ENCODE measurements at regions not wholly inside any gene's neighbourhood (a gene's known extent, or its start where the extent isn't known, plus 50 kb on each side); places are given as distances from the start of the nearest gene placed in this dataset.
A peak's percentile ranks its signal among the peaks of the same experiment; 100 is the strongest.

DNA sequence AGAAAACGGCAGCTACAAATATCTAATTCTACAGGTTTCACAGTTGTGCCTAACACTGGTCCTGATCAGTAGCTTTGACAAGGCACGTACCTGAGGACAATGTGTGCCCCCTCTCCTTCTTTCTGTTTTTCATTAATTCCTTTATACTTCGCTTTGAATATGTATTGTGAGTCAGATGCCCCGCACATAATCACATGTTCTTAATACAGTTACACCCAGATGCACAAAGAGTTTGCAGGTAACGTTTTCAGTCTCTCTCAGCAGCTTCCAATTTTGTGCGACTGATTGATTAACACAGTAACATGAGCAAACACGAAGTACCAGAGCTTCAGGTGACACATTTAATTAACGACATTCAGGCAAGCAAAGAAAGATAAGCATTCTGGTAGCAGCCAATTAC, 209.8 kb upstream of the ZPLD1 start:
- no peak for DNase-seq (ENCODE audit: low read depth, low spot score)

DNA sequence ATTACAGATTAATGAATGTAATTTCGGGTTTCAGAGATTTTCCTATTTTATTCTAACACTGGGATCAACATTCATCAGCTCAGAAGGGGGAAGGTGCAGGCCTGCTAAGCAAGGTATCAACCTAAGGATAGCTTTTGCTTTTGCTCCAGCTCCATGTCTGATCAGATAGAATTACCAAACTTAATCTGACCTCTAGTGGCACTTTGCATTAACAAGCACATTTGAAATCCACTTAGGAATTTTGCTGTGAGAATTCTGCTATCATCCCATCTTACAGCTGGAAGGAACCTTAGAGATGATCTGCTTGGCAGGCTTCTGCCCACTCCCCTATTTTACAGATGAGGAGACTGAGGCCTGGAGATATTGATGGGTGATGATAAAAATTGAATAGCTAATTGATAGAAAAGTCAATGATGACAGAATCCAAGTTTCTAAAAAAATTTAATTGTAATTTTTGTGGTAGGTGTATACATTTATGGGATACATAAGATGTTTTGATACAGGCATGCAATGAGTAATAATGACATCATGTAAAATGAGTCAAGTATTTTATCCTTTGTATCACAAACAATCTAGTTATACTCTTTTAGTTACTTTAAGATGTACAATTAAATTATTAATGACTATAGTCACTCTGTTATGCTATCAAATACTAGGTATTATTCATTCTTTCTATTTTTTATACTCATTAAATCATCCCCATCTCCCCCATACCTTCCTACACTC, 209.2 kb upstream of the ZPLD1 start:
- DNase-seq (ENCODE audit: low read depth, low spot score), result peak; percentile 81

DNA sequence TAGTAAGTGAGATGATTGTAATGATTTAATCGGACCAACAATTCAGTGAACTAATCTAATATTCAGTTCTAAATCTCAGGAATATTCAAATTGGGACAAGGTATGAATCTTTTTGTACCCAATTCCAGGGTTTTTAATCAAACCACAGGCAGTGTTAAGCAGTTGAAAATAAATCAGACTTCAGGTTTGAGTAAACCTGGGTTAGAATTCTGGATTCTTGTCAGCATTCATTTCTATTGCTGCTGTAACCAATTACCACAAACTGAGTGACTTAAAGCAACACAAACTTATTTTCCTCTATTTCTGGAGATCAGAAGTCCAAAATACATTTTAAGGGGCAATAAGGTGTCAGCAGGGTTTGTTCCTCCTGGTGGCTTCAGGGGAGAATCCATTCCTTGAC, 208.4 kb upstream of the ZPLD1 start:
- DNase-seq (ENCODE audit: low read depth, low spot score), result no peak

DNA sequence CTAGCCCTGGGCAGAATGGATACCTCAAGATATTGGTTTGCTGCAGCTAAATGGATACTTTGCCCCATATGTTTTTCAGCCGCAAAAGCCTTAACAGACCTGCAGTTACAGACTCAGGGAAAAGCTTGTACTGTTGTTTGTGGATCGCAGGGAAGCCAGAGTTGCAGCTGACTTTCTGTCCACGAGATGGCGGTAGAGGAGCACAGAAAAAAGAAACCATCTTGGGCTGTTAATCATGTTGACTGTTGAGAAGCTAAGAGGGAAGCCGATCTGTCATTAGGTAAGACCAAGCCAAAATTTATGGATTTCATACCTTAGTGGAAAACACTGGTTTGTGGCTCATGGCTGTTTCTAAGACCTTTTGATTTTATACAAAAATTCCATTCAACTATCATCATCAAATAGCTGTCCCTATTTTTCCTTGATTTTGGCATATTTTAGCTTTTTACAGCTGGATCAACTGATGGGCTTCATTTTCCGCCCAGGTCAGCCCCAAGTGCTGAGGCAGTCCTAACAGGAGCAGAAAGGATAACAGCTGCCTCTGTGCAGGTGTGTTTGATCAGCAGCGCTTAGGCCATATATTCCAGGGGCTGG, 205.7 kb upstream of the ZPLD1 start:
- DNase-seq (ENCODE audit: low read depth, low spot score), result peak; percentile 87

DNA sequence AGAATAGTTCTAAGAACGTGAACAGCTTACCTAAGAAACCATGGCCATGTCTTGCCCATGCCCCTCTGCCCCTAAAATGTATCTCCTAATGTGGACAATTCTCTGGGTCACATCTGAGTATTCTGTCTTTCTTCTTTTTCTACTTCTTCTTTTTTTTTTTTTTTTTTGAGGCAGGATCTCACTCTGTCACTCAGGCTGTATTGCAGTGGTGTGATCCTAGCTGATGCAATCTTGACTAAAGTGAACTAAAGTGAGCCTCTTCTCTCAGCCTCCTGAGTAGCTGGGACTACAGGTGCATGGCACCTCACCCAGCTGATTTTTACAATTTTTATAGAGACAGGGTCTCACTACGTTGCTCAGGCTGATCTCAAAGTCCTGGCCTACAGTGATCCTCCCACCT, 204.8 kb upstream of the ZPLD1 start:
- DNase-seq (ENCODE audit: low read depth, low spot score), result no peak

DNA sequence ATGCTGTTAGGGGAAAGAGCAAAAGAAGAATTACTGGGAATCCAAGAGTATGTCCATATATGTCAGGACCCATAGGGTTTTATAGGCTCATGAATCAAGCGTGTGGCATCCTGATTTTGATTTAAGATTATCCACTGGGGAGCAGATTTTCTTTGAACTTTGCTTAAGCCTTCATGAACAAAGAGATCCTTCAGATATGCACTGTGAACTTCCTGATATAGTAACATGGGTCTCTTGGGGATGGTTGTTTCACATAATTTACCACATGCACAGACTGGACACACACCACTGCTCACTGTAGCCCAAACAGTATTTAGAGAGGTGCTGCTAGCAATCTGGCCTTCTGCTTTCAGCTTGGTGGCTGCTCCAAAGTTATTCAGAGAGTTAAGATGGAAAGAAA, 200.9 kb upstream of the ZPLD1 start:
- no peak for DNase-seq (ENCODE audit: low read depth, low spot score)

DNA sequence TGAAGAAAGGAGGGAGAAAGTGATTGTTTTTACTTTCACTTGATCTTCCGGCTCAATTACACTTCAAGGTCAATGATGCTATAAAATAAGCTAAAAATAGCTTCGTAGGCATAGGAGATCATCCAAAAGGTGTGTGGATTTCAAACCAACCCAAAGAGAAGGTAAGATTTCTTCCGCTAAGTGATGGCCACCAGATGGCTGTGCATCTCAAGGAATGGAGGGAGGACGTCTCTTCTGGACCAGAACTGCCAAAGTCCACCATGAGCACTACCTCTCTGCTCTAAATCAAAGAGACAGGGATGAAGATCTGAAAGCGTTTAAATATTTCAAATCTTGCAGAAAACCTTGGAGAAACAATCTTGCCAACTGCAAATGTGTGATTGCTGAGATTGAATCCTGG, 199.1 kb upstream of the ZPLD1 start:
- DNase-seq (ENCODE audit: low read depth, low spot score), result peak; percentile 10

DNA sequence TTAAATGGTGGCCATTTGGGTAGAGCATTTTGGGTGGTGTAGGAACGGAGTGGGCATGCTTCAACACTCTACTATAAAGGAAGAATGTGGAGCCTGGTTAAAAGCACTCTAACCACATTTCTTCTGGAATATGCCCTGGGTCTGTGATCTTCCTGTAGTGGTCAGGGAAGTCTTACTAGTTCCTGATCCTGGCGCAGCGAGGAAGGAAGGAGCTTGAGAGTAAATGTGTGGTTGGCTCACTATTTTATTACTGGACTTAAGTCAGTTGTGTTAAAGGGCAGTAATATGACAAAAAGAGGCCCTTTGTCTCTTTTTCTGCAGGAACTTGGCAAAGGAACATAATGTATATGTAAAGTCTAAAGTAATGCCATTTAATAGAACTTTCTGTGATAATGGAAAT, 197.6 kb upstream of the ZPLD1 start:
- no peak for DNase-seq (ENCODE audit: low read depth, low spot score)

DNA sequence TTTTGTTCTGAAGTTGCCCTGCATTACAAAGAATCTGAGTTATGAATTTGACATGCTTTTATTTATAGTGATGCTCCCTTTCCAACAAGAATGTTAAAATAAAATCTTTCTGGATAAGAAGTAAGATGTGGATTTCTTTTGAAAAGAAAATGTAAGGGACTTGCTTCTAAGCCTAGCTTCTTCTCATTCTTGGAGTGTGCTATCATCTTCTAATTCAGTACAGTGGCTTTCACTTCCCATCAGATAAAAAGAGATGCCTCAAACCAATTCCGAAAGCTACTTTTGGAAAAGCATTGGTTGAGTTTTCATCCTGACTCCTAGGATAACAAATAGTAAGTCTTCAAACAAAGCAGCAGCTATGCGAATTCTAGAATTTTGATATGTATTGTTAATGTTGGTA, 197.0 kb upstream of the ZPLD1 start:
- no peak for DNase-seq (ENCODE audit: low read depth, low spot score)

DNA sequence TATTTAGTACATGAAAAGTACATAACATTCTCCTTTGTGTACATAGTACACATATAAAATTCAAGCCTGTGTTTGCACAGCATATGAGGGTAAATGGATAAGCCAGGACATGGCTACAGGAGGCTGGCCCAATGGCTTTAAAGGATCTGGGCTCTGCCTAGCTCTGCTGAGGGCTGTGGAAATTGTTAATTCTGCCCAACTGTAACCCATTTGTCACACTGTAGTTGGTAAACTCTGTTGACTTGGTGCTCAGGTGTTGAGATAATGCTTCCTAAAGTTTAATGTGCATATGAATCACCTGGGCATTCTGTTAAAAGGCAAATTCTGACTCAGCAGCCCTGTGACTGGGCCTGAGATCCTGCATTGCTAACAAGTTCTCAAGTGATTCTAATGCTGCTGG, 196.5 kb upstream of the ZPLD1 start:
- no peak for DNase-seq (ENCODE audit: low read depth, low spot score)

DNA sequence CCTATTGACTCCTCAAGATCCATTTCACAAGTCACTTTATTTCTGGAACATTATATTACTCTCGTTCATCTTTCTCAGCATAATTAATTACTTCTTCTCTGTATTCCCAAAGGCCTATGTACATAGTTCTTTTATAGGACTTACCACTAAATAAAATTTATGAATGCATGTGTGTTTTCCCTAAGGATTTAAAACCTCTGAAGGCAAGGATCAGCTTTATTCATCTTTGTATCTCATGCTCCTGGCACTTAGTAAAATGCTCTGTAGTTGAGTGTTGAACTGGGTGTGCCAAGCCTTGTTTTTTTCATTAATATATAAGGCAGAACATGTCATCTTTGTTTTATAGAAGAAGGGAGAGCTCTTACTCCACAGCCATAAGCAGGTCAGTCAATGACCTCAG, 194.1 kb upstream of the ZPLD1 start:
- DNase-seq (ENCODE audit: low read depth, low spot score), result no peak

DNA sequence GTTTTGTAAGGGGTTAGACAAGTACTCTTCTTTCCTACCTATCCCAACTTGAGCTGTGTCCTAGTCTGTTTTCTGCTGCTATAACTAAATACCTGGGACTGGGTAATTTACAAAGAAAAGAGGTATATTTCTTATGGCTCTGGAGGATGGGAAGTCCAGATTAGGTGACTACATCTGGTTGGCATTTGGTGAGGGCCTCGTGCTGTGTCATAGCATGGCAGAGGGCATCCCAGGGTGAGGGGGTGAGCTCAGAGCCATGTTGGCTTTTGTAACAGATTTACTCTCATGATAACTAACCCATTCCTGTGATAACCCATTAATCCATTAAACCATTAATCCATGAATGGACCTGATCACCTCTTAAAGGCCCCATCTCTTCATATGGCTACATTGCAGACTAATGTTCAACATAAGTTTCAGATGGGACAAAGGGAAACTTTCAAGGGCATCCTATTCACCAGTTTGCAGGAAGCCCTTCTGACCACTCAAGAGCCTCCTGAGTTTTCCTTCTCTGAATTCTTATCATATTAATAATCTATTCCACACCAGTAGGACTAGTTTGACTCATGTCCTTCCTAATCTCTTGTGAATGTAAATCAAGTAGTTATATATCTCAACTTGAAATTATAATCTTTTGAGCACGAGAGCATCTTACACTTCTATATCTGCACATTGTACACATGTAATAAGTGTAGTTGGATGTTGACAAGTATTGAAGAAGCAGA, 185.7 kb upstream of the ZPLD1 start:
- DNase-seq (ENCODE audit: low read depth, low spot score), result no peak

DNA sequence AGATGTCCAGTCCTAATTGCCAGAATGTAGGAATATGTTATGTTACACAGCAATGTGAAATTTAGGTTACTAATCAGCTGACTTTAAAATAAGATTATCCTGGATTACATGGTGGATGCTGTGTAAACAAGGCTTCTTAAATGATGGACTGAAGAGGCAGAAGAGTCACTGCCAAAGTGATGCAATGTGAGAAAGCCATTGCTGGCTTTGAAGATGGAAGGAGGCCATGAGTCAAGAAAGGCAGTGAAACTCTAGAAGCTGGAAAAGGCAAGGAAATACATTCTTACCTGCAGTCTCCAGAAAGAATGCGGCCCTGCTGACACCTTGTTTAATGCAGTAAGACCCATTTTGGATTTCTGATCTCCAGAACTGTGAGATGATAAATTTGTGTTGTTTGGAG, 179.1 kb upstream of the ZPLD1 start:
- no peak for DNase-seq (ENCODE audit: low read depth, low spot score)

DNA sequence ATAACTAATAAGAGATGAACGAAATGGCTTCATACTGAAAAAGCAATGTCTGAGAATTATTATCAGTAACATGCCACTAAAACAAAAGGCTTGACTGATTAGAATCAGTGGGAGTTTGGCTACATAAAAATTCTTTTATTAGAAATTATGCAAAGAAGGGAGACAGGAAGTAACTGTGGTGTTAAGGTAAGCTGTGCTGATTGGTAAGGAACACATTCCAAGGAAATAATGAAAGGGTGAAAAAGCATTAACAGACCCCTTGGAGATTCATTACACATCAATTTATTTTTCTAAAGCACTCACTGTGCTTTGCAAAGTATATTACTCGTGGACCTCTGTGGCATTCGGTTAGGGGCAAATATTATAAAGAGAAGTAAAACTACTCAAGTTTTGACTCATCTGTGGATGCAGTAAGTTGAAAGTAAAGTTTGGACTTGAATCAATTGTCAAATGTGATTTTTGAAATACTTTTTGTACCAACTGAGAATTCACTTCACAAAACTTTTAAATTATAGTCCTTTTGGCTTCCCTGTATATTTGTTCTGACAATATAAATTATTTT, 176.1 kb upstream of the ZPLD1 start:
- no peak for DNase-seq (ENCODE audit: low read depth, low spot score)

DNA sequence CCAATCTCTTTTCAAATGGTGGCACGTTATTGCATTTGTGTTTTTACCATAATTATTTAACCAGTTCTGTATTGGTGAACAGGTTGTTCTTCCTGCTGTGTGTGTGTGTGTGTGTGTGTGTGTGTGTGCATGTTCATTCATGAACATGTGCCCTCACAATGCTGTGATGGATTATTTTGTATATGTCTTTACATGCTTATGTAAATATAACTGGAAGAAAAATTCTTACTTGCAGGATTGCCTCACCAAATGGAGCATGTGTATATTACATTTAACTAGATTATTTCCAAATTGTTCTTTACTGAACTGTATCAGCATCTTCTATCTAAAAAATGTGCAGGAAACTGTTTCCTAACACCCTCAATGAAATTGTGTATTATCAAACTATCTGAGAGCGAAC, 175.2 kb upstream of the ZPLD1 start:
- no peak for DNase-seq (ENCODE audit: low read depth, low spot score)

DNA sequence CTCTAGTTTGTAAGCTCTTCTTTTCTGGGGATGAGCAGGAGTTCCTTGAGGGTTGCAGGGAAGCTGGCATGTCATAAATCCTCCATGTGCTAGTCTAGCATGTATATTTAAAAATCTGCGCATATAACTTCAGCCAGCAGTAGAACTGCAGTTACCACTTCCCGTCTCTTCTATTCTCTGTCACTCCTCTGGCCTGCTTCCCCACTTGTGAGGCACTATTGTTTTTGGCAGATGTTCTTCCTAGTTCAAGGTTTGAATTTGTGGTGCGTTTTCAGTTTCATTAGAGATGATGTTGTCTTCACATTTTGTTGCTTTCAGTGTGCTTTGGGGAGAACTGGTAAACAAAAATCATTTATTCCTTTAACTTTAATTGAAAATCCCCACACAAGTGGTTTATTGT, 169.1 kb upstream of the ZPLD1 start:
- peak; percentile 23 for DNase-seq (ENCODE audit: low read depth, low spot score)

DNA sequence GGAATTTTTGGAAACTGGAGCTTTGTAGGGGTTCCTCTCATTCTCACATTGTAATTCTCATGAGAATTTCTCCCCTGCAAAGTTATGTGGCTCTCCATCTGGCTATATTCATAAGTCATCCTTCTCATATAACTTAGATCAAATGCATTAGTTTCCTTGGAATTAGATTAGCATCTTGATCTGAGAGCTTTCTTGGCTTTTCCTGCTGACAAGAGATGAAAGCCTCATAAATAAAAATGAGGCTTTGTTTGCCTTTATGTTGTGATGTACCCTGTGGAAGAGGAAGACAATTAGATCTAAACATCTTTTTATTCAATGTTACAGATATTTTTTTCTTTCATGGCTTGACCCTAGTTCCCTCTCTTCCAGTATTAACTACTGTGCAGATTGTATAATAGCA, 165.4 kb upstream of the ZPLD1 start:
- DNase-seq (ENCODE audit: low read depth, low spot score), result no peak

DNA sequence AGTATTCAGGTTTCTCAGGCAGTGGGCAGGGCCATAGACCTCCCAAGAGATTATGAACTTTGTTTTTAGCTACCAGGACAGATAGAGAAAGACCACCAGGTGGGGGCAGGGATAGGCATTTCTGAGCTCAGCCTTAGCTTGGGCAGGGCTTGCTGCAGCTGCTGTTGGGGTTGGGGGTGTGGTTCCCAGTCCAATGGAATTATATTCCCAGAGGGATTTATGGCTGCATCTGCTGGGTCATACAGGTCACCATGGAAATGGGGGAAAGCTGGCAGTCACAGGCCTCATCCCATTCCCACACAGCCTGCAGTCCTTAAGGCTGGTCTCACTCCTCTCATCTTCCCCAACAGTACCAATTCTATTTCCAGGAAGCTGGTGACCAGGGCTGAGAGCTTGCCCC, 144.6 kb upstream of the ZPLD1 start:
- no peak for DNase-seq (ENCODE audit: low read depth, low spot score)

DNA sequence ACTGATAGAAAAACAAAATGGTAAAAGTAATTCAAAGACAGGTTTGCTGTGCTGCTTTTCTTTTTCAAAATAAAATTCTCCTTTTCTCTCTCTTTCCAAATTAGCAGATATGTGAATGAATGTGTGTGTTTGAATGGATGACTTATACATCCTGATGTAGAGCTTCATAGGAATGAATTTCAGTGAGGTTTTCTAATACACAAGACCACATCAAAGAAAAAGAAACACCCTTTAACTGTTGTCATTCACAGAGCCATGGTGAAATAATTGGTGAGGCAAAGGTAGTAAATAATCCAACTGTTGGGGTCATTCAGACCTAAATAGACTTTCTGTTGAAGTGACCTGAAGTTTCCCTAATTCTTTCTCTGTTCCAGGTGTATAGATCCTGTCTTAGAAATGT, 139.1 kb upstream of the ZPLD1 start:
- DNase-seq (ENCODE audit: low read depth, low spot score), result no peak

DNA sequence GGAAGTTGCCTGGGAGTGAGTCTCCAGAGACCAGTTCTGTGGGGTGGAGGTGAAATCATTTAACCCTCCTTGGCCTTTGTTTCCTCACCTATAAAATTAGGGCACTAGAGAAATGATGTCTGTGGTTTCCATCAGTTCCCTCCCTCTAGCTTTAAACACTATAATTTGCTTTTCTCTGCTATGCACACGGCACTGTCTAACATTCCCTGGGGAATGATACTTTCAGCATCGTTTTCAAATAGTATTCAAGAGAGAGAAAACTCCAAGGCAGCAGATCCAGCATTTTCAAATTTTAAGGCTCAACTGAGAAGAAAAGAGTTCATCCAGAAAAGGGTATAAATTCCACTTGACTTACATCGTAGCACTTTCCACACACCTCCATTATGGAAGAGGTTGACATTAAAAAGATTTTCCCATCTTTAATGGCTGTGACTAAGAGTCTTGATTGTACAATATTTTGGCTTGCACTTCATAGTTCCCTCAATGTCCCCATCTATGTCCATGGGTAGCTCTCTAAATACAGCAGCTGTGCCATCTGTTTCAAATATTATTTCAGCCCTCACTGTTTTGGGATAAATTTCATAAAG, 137.7 kb upstream of the ZPLD1 start:
- no peak for DNase-seq (ENCODE audit: low read depth, low spot score)

DNA sequence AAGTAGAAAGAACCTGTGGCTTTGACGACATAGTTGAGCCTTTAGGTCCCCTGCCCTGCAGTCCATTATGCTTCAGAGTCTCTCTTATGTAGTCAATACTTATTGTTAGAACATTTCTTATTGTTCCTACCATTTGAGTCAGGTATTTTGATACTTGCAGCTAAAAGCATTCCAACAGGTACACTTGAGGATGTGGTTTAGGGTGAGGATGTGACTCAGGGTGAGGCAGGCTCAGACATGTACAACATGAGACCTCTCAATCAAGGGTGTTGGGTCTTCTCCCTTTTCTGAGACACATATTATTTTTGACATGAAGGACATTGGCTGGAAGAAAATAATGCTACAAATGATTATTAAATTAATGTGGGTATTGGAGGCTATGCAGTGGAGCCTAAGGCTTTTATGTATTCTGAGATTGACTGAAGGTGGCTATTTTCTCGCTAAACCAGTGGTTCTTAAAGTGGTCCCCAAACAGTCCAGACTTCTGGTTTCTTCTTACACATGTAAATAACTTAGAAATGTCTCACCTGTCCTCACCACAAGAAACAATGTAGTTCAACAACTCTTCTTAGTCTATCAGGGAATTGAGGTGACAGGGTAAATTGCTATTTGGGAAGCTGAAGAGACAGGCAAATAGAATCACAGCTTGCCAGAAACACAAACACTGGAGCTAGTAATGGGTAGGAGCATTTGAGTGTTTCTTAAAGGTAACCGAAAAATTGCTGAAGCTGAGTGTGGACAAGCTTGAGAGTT, 135.5 kb upstream of the ZPLD1 start:
- DNase-seq (ENCODE audit: low read depth, low spot score), result no peak
